HG03060 (cell line): ENCODE measurements at regions not wholly inside any gene's neighbourhood (a gene's known extent, or its start where the extent isn't known, plus 50 kb on each side); places are given as distances from the start of the nearest gene placed in this dataset.
"Not testable (repeated sequence)": the region's sequence is repeated elsewhere in the genome, so short reads cannot be mapped to it uniquely, and the experiment has no call there.

Experiments used
- ATAC-seq: cut with Tn5 transposase; IDR thresholded peaks from one replicate; pipeline ENCODE4 v1.9.1; 2021; ENCODE audit warnings: low read depth, moderate number of reproducible peaks; ENCODE audit not compliant: unreplicated experiment

DNA sequence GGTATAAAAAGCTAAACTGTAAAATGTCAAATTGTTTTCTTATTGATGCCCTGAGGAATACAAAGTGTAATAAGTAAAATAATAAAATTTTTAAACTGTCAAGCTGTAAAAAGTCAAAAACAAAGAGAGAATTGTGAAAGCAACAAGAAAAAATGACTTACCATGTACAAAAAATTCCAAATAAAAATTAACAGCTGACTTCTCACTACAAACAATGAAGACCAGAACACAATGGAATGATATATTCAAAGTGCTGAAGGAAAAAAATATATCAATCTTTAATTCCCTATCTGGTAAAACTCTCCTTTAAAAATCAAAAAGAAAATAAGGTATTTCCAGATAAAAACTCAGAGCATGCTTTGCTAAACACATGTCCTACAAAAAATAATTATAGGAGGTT lies 883.5 kb downstream of the IGSF11 start:
- no peak for ATAC-seq

DNA sequence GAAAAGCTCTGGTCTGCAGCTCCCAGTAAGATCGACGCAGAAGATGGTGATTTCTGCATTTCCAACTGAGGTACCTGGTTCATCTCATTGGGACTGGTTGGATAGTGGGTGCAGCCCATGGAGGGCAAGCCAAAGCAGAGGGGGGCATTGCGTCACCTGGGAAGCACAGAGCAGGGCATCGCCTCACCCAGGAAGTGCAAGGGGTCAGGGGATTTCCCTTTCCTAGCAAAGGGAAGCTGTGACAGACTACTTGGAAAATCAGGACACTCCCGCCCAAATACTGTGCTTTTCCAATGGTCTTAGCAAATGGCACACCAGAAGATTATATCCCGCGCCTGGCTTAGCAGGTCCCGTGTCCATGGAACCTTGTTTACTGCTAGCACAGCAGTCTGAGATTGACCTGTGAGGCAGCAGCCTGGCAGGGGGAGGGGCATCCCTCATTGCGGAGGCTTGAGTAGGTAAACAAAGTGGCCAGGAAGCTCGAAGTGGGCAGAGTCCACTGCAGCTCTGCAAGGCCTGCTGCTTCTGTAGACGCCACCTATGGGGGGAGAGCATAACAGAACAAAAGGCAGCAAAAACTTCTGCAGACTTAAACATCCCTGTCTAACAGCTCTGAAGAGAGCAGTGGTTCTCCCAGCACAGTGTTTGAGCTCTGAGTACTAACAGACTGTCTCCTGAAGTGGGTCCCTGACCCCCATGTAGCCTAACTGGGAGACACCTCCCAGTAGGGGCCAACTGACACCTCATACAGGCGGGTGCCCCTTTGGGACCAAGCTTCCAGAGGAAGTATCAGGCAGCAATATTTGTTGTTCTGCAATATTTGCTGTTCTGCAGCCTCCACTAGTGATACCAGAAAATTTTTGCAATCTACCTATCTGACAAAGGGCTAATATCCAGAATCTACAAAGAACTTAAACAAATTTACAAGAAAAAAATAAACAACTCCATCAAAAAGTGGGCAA lies 871.7 kb downstream of the IGSF11 start:
- ATAC-seq, result not testable (repeated sequence)

DNA sequence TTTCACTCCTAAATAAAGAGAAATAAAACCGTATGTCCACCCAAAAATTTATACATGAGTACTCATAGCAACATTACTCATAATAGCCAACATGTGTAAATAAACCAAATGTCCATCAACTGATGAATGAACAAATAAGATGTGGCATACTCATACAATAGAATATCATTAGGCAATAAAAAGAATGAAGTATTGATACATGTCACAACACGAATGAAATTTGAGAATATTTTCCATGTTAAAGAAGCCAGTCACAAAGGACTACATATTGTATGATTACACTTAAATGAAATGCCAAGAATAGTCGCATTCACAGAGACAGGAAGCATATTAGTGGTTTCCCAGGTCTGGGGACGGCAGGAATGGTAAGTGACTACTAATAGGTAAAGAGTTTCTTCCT lies 869.2 kb downstream of the IGSF11 start:
- no peak for ATAC-seq

DNA sequence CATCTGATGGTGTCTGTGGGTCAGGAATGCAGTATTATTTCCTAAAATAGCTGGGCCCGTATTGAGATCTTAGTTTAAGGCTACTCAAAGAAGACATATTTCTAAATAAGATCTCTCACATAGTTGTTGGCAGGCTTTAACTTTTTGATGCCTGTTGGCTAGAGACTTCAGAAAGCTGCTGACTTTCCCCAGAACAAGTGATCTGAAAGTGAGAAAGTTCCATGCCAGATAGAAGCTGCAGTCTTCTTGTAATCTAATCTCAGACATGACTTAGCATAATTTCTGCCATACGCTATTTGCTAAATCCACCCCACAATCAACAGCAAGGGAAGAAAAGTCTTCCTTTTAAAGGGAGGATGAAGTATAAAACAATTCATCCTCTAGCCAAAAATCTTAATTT lies 867.1 kb downstream of the IGSF11 start:
- ATAC-seq, result no peak

DNA sequence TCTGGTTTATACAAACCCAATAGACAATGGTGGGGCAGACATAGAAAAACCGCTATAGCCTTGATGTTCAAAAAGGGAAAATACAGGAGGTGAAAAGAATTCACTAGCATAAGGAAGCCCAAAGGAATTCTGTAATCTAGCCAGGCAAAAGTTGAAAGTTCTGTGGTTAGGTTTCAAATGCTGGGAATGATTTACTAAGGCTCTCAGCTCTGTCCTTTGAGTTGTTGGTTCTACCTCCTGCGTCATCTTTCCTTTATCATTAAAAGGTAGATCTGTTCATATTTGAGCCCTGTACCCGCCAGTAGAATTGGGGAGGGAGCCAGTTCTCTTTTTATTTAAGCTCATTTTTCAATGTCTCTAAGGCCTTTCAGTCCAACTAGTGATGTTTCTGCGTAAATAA lies 866.5 kb downstream of the IGSF11 start:
- no peak for ATAC-seq

DNA sequence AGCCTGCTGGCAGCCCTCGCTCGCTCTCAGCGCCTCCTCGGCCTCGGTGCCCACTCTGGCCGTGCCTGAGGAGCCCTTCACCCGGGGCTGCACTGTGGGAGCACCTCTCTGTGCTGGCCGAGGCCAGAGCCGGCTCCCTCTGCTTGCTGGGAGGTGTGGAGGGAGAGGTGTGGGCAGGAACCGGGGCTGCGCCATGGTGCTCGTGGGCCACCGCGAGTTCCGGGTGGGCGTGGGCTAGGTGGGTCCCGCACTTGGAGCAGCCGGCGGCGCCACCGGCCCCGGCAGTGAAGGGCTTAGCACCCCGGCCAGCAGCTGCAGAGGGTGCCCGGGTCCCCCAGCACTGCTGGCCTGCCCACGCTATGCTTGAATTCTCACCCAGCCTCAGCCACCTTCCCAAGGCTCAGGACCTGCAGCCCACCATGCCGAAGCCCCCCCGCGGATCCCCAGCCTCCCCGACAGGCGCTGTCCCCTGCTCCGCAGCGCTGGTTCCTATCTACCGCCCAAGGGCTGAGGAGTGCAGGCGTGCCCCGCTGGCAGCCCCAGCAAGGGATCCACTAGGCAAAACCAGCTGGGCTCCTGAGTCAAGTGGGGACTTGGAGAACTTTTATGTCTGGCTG lies 863.3 kb downstream of the IGSF11 start:
- ATAC-seq, result no peak

DNA sequence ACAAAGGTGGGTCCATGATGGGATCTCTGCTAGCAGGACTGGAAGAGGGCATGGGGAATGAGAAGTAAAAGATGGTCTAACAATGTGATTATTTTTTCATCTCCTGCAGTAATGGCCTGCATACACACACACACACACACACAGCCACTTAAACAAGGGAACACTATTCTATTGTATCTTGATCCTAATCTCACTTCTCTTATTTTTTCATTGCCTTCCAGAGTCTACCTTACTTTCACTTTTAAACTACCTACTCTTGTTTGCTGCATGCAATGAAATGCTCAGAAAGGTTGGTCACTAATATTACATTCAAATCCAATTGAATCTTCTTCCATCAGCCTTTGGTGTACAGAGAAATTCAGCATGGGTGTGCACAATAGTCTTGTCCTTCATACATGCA lies 853.8 kb downstream of the IGSF11 start:
- no peak for ATAC-seq

DNA sequence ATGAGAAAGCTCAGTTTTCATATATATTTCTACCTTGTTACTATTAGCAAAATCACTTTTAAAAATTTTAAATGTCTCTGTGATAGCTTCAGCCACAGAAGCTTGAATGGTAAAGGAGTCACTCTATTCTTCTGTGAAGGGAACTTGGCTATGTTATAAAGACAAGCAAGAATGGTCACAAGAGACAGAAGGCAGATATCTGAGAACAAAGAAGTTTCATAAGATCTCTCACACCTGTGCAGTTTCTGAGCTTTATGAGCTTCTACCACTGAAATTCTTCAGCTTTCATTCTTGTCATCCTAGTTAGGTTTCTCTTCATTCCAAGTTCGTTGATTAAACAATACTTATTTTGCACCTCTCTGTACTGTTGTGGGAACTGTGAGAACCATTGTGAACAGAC lies 853.4 kb downstream of the IGSF11 start:
- no peak for ATAC-seq

DNA sequence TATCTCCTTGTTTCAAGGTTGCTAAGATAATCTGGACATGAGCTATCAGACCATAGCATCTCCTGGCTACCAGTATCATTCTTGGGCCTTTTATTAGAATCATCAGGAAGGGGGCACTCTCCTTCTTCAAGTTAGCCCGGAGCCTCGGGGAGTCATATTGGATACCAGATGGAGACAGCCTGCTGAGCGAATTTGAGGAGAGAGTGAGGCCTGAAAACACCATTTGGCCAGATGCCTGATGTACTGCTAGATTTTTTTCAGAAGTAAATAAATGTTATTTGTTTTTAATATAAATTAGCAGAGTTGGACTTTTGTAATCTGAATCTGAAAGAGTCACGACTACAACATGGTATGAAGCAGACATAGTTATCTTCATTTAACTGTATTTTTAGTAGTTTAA lies 848.6 kb downstream of the IGSF11 start:
- ATAC-seq, result no peak

DNA sequence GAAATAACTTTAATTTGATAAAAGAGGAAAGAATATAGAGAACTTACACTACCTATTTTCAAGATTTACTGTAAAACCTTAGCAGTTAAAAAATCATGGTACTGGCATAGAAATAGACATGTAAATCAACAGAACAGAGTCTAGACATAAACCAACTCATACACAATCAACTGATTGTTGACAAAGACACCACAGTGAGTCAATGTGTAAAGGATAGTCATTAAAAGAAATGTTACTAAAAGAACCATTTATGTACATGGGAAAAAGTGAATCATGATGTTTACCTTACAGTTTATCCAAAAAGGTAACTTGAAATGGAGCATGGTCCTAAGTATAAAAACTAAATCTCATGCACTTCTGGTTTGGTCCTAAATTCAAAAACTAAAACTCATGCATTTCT lies 847.4 kb downstream of the IGSF11 start:
- ATAC-seq, result no peak

DNA sequence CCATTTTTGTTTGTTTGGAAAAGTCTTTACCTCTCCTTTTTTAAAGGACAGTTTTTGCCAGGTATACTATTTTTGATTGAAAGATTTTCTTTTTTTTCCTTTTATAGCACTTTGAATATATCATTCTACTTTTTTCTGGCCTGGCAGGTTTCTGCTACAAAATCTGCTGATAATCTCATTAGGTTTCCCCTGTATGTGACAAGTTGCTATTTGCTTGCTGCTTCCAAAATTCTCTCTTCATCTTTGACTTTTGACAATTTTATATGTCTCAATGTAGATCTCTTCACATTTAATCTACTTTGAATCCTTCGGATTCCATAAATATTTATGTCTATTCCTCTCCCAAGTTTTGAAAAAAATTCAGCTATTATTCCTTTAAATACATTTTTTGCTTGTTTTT lies 838.5 kb downstream of the IGSF11 start:
- no peak for ATAC-seq

DNA sequence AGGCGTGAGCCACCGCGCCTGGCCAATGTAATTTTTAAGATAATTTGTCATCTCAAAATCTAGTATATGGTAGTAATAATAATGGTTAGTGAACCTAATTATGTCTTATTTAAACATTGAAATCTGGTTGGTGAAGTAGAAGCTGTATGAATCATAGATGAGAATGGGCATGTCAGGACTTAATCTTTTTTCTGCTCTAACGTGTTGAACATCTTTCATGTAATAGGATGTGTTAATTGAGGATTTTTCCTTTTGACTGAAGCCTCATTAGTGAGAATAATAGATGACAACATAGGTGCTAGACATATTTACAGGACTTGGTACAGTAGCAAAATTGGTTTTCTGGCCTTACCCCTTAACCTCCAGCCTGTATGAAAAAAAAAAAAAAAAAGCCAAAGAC lies 835.6 kb downstream of the IGSF11 start:
- no peak for ATAC-seq

DNA sequence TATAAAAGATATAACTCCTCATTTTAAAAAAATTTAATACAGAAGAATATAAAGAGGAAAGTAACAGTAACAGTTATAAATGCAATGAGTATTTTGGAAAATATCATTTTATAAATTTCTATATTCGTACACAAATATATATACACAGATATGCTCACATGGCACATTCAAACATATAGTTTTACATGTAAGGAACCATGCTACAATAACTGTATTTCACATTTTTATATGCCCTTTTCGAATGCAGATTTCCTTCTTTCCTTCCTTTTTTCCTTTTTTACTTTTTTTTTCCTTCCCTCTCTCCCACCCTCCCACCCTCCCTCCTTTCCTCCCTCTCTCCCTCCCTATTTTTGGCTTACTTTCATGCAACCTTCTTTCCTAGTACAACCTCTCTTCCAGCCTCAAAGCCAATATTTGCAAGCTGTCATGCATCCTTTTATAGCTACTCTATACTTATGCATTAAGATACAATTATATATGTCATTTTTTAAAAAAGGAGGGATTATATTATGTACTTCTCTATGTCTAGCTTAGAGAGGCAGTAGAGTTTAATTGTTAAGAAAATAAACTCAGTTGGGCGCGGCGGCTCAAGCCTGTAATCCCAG lies 830.5 kb downstream of the IGSF11 start:
- ATAC-seq, result no peak

DNA sequence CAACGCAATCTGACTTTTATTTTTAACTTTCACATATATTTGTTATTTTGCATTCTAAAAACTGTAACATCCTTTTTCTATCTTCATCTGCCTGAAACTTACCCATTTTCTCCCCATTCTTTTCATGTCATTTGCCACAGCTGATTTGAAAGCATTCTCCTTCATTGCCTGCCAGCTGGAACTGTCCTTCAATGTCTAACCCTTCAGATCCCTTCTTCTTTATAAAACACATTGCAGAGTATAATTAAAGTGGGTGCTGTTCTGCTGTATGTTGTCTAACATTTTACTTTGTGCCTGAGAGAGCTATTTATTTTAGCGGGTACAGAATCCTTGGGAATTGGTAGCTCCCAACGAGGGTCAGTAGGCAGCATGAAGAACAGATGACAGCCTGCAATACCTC lies 827.4 kb downstream of the IGSF11 start:
- no peak for ATAC-seq

DNA sequence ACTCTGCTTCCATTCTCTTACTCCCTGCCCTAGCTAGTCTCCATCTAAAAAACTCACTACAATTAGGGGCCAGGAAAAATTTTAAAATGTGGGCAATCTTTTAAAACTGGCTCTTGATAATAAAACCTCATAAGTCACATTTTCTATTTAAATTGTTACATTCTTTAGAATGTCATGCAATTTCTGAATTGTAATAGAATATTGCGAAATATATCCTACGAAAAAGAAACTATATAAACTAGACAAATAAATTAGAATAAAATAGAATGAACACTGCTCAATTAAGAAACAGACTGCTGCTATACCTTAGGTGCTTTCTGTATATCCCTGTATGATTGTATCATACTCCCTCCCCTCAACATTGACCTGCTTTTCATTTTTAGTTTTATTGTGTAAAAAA lies 826.0 kb downstream of the IGSF11 start:
- ATAC-seq, result no peak

DNA sequence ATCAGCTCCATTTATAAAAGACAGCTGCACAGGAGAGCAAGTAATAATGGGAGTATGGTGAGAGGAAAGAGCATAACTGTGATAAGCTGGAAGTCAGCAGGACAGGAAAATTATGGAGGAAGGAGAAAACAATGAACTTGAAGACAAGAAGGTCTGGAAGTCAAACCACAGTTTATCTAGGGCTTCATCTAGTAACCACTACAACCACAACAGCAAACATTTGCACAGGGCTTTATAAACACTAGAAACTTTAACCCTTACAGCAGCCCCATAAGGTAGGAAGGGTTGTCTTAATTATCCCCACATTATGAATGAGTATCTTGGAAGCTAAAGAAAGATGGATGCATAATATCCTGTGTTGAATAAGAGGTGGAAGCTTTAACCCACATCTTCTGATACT lies 820.8 kb downstream of the IGSF11 start:
- no peak for ATAC-seq

DNA sequence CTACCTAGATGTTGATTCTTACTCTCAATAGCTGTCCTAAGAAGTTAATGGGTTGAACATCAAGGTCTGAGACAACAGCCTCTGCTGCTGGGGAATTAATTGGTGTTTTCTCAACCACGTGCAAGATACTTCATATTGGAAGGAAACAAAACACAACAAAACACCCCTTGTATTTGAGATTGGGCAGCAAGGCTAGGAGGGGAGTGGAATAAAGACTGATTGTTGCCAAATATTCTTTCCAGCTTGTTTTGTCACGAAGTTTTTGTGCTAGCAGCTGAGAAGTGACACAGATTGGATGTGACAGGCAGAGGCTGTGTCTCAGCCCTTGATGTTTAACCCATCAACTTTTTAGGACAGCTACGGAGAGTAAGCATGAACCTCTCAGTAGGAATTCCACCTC lies 808.4 kb downstream of the IGSF11 start:
- ATAC-seq, result no peak

DNA sequence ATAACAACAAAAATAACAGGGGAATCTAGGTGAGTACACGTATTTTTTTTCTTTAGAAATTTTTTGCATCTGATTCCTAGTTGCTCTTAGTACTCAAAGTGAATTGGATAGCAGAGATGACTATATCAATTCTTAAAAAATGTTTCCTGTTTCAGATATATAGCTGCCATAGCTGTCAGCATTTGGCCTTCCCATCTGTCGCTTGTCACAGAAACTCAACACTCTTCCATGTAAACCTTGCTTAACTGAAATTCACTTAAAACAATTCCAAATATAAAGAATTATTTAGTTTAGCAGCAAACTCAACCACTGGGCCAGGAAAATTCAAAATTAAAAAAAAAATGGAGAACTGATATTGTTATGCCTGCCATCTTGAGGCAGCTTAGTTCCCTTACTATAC lies 807.5 kb downstream of the IGSF11 start:
- no peak for ATAC-seq

DNA sequence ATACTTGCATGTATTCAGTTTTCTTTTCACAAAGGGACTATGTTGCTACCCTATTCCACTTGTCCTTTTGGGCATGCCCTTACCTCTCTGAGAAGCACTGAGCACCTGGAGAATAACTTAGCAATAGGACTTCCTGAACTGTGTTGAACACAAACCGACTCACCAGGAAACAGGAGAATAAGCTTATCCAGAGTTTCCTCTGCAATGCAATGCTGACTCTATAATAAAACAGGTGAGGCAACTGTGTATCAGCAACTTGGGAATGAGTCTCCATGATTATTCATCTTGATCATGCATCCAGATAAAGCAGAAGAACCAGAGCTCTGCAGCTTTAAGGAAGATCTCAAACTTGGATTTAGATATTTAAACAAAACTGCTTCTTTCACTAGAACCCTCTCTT lies 806.5 kb downstream of the IGSF11 start:
- no peak for ATAC-seq

DNA sequence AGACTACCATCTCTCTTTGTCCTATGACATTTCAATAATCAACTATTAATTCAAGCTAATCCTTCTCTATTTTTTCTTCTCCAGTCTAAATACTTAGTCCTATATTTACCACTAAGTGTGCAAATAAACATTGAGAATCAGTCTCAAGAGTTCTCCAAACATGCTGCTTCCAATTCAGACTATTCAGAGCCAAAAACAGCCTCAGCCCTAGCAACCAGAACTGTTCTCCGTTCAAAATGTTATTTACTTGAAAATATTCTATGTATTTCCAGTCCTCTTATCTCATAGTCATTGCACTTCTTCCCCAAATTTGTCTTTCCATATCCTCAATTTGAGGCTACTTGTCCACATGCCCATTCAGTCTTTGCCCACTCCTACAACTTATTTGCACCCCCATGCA lies 805.5 kb downstream of the IGSF11 start:
- no peak for ATAC-seq

DNA sequence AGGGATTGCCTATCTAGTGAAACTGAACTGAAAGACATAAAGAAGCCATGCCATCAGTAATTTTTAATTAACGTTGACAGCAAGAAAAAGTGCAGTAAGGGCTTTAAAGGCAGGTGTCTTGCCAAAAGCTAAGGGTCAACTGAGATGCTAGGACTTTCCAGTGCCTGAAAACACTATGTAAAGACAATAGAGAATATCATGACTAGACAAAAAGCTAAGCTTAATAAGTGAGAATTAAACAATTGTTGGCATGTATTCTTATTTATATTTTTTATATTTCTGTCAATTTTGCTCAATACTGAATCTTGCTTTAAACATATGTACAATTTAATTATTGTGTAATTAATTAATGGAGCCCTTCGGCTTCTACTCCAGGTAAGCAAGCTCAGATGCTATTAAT lies 803.1 kb downstream of the IGSF11 start:
- ATAC-seq, result no peak

DNA sequence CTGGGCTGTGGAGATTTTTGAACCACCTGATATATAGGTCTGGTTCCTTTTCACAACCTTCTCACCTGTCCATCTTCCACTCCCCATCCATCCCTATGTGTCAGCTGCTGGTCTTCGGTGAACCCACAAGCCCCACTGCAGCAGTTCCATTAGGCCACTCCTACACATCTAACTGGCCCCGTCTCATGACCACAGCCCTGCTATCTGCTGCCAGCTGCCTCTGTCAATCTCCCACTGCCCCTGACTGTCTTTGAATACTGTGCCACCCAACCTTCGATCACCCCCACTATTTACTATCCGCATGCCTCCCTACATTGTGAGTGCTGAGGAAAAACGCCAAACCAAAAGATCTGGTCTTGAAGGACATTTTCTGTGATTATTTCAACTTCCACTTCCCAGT lies 795.4 kb downstream of the IGSF11 start:
- no peak for ATAC-seq
